DMS53 treated with DMSO at 0.1 percent for 48 hours (cell line): ENCODE measurements at regions not wholly inside any gene's neighbourhood (a gene's known extent, or its start where the extent isn't known, plus 50 kb on each side); places are given as distances from the start of the nearest gene placed in this dataset.
"Not testable (repeated sequence)": the region's sequence is repeated elsewhere in the genome, so short reads cannot be mapped to it uniquely, and the experiment has no call there.

Experiments
- DNase-seq: peaks from one replicate; lab custom pipeline; 2025; ENCODE audit not compliant: unreplicated experiment; lab: John Stamatoyannopoulos, UW

- DNase-seq, result no peak
Measured at GRCh38 chr1:22331618-22332423, 119.8 kb upstream of the ZBTB40 start.

- DNase-seq, result no peak
Measured at GRCh38 chr1:22332424-22332717, 119.3 kb upstream of the ZBTB40 start.

DNA sequence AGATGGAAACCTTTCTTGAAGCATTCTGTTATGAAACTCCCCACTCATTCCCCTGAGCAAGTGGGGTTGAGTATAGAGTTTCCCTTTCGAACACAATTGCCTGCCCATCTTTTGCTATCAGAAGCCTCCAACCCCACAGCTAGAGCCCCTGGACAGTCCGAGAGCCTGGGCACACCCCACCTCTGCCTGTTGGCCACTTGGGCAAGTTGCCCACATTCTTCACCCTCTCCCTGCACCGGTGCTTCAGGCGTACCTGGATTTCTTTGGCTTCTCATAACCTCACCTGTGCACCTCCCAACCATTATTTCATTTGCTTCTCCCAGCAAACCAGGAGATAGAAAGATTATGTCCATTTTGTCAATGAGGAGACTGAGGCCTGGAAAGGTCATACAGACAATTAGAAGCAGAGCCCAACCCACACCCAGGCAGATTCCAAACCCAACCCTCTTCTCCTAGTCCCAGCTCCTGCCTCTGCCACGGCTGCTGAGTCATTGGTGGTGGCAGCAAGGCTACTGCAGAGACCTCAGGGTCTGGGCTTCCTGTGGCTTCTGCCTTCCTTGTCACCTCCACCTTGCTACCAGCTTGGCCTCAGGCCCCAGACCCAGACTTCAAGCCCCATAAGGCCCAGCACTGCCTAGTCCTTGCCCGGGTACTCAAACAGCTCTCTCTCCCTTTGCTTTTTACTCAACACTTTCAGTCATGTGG lies 118.7 kb upstream of the ZBTB40 start:
- peak; percentile 35 for DNase-seq

- no peak for DNase-seq
Measured at GRCh38 chr1:22333516-22334121, 118.0 kb upstream of the ZBTB40 start.

GRCh38 chr1:22334860-22335550 lies 116.6 kb upstream of the ZBTB40 start:
- DNase-seq, result peak; percentile 92

GRCh38 chr1:22336274-22336673 lies 115.4 kb upstream of the ZBTB40 start:
- not testable (repeated sequence) for DNase-seq

DNA sequence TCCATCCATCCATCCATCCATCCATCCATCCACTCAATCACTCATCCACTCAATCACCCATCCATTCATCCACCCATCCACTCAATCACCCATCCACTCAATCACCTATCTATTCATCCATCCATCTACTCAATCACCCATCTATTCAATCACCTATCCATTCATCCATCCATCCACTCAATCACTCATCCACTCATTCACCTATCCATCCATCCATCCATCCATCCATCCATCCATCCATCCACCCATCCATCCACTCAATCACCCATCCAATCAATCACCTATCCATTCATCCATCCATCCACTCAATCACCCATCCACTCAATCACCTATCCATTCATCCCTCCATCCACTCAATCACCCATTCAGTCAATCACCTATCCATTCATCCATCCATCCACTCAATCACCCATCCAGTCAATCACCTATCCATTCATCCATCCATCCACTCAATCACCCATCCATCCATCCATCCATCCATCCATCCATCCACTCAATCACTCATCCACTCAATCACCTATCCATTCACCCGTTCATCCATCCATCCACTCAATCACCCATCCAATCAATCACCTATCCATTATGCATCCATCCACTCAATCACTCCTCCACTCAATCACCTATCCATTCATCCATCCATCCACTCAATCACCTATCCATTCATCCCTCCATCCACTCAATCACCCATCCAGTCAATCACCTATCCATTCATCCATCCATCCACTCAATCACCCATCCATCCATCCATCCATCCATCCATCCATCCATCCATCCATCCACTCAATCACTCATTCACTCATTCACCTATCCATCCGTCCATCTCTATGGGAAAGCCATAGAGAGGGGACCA lies 114.7 kb upstream of the ZBTB40 start:
- not testable (repeated sequence) for DNase-seq

DNA sequence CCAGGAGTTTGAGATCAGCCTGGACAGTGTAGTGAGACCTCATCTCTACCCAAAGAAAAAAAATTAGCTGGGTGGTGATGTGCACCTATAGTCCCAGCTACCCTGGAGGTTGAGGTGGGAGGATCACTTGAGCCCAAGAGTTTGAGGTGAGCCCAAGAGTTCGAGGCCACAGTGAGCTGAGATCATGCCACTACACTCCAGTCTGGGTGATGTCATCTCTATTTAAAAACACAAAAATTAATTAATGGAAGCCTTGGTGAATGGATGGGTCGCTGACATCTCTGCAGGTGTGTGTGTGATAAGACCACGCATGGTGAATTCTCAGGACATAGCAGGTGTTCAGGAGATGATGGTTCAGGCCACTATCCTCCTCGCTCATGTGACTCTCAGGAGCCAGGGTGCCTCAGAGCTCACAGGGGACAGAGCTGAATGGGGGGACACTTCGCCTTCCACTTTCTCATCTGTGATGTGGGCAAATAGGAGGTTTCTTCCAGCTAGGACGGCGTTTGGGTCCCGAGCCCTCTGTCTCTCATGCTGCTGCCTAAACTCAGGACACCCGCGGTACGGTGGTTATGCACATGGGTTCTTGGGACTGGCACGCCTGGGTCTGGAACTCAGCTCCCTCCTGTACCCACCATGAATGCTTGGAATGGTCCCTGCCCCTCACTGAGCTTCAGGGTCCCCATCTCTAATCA lies 113.4 kb upstream of the ZBTB40 start:
- DNase-seq, result no peak

DNA sequence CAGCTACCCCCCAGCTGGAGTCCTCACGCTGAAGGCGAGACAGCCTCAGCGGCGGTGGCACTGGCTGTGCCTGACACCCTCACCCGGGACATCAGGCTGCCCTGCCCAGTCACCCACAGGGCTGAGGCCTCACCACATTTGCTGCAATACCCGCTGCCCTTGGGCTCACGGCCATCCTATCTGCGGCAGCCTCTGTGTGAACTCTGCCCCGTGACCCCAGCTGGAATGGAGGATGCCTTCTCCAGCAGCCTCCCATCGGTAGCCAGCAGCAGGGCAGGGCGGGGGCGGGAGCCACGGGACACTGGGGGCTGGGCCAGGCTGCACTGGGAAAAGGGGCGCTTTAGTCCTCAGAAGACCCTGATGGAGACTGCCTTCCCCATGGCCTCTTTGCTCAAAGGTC lies 112.4 kb upstream of the ZBTB40 start:
- no peak for DNase-seq

GRCh38 chr1:22340066-22340465 lies 111.6 kb upstream of the ZBTB40 start:
- DNase-seq, result no peak

DNA sequence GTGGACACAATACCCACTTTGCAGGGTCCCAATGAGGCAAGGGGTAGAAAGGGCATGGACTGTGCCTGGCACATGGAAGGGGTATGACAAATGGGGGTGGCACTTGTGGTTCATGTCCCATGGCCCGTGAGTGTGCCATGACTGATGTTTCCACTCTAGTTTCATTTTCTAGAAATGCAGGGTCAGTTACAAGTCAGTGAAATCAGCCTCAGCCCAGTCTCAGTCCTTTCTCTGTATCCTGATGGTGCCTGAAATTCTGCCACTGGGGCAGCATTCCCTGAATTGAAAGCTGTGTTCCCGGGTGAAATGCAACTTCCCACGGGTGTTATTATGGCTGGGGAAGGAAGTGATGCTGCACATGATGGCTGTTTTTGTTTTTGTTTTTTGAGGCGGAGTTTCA lies 110.8 kb upstream of the ZBTB40 start:
- no peak for DNase-seq

- DNase-seq, result peak; percentile 94
Measured at GRCh38 chr1:22341791-22342605, 109.7 kb upstream of the ZBTB40 start.

GRCh38 chr1:22342734-22343191 lies 108.9 kb upstream of the ZBTB40 start:
- no peak for DNase-seq

DNA sequence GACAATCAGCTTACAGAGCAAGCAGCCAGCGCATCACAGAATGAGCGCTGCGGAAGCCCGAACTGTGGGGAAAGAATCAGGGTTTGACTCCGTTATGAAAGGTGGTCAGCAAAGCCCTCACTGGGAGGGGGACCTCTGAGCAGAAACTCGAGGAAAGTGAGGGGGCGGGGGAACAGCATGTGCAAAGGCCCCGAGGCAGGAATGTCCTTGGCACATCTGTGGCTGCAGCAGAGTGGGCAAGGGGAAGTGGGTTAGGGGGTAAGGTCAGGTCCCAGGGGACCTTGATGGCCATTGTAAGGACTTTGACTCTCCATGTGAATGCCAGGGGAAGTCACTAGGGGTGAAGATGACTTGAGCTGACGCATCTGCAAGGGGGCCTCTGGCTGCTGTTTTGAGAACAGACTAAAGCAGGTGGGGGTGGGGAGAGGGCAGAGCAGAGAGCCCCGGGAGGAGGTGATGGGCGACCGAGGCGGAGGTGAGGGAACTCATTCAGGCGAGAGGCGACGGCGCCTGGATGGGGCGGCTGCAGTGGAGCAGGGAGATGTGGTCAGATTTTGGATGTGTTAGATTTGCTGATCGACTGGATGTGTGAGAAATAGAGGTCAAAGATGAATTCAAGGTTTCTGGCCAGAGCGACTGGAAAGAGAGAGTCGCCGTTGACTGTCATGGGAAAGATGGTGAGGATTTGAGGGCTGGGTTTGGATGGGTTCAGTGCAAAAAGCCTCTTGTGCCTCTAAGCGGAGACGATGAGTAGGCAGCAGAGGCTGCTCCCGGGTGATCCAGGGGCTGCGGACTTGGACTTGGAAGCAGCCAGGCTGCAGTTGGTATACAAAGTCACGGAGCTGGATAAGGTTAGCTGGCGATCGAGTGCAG lies 108.0 kb upstream of the ZBTB40 start:
- DNase-seq, result no peak

DNA sequence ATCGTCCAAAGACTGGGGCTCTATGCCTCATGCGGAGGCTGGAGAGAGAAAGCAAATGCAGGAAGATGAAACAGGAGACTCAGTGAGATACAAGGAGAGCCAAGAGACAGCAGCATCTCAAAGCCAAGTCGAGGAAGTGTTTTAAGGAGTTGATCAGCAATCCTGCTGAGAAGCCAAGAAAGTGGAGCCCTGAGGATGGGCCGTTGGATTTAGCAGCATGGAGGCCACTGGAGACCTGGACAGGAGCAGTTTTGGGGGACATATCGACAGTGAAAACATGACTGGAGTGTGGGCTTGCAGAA lies 107.4 kb upstream of the ZBTB40 start:
- DNase-seq, result no peak

- no peak for DNase-seq
Measured at GRCh38 chr1:22344851-22345560, 106.6 kb upstream of the ZBTB40 start.

DNA sequence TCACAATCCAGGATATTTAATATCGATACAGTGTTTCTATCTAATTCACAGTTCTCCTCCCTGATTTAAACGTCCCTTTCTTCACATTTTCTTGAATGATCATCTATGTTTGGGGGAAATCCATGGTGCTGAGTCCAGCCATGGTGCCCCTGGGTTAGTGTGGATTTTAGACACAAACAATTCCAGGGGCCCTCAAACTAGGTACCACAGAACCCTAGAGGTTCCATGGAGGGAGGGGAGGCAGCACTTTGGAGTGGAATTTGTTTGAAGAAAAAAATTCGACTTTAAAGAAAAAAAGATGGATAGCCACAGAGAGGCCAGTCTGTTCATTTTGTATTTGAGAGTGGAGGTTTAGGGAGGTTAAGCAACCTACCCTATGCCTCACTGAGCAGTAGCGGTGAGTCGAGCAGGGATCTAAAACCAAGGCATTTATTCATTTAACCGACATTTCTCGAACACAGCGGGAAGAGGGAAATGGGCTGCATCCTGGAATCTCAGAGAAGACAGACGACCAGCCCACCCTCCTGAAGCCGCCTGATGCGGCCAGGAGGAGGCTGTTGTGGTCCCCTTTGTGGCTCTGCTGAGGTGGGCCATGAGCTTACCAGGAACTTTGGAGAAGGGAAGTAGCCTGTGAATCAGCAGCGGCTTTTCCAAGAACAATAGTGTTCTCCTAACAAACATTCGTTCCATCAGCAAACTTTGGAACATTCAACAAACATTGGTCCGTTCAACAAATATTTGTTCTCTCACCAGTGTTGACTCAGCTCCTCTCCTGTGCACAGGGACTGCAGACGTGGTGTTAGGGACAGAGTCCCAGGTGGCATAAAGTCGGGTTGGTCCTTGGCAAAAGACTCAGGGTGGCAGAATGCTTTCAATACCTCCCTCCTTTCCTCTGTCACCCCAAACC lies 103.5 kb upstream of the ZBTB40 start:
- DNase-seq, result peak; percentile 91
